ENCODE measurements at regions not wholly inside any gene's neighbourhood (a gene's known extent, or its start where the extent isn't known, plus 50 kb on each side); places are given as distances from the start of the nearest gene placed in this dataset.

DNA sequence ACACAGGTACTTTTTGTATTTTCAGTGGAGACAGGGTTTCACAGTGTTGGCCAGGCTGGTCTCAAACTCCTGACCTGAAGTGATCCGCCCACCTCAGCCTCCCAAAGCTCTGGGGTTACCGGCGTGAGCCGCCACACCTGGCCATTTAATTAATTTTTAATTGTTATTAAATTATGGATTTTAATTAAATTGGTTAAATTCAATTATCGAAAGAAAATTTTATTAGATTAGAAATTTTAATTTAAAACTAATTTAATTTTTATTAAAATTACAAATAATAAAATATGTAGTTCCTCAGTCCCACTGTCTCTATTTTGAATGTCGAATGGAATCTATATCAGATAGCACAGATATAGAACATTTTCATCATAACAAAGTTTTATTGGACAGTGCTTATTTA, 416.5 kb downstream of the GABRG2 start:
- TF ChIP-seq SIN3A (IDR thresholded peaks at IDR 0.05; ENCODE audit: borderline replicate concordance, insufficient read depth, low read length) (no peak), TAF1 (IDR thresholded peaks at IDR 0.05; ENCODE audit: borderline replicate concordance, insufficient read depth, low read length) (no peak), POLR2AphosphoS5 (IDR thresholded peaks at IDR 0.05; ENCODE audit: low read depth, low read length) (no peak), FOXP2 (optimal IDR thresholded peaks at IDR 0.05; ENCODE audit: borderline replicate concordance, extremely low read depth, extremely low read length, insufficient read depth) (no peak)
- TF ChIP-seq, protein P1, sequence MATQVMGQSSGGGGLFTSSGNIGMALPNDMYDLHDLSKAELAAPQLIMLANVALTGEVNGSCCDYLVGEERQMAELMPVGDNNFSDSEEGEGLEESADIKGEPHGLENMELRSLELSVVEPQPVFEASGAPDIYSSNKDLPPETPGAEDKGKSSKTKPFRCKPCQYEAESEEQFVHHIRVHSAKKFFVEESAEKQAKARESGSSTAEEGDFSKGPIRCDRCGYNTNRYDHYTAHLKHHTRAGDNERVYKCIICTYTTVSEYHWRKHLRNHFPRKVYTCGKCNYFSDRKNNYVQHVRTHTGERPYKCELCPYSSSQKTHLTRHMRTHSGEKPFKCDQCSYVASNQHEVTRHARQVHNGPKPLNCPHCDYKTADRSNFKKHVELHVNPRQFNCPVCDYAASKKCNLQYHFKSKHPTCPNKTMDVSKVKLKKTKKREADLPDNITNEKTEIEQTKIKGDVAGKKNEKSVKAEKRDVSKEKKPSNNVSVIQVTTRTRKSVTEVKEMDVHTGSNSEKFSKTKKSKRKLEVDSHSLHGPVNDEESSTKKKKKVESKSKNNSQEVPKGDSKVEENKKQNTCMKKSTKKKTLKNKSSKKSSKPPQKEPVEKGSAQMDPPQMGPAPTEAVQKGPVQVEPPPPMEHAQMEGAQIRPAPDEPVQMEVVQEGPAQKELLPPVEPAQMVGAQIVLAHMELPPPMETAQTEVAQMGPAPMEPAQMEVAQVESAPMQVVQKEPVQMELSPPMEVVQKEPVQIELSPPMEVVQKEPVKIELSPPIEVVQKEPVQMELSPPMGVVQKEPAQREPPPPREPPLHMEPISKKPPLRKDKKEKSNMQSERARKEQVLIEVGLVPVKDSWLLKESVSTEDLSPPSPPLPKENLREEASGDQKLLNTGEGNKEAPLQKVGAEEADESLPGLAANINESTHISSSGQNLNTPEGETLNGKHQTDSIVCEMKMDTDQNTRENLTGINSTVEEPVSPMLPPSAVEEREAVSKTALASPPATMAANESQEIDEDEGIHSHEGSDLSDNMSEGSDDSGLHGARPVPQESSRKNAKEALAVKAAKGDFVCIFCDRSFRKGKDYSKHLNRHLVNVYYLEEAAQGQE (IDR thresholded peaks at IDR 0.05; ENCODE audit: insufficient read depth in 1 of 2, low read depth in 2 of 2, low read length in 2 of 2) = no peak

DNA sequence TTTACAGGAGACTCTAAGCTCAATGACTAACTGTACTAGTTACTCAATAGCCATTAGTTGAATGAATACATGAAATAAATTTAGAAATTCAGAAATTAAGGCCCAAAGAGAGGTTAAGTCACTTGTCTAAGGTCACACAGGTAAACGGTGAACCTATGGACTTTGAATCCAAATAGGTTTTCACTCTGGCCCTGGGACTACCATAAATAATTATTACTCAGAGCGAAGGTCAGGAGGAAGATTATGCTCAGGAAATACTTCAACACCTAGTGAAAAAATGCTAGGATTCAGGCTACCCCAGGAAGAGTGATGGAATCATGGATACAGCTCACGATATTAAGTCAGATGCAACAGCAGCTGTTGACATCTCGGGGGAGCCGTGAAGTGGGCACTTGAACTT, 417.4 kb downstream of the GABRG2 start:
- TF ChIP-seq SIN3A (IDR thresholded peaks at IDR 0.05; ENCODE audit: borderline replicate concordance, insufficient read depth, low read length) = no peak
- TF ChIP-seq FOXP2 (optimal IDR thresholded peaks at IDR 0.05; ENCODE audit: borderline replicate concordance, extremely low read depth, extremely low read length, insufficient read depth) = no peak
- TF ChIP-seq POLR2AphosphoS5 (IDR thresholded peaks at IDR 0.05; ENCODE audit: low read depth, low read length) = no peak
- no peak for TF ChIP-seq TAF1 (IDR thresholded peaks at IDR 0.05; ENCODE audit: borderline replicate concordance, insufficient read depth, low read length)
- TF ChIP-seq, protein P1 (IDR thresholded peaks at IDR 0.05; ENCODE audit: insufficient read depth in 1 of 2, low read depth in 2 of 2, low read length in 2 of 2) = no peak

DNA sequence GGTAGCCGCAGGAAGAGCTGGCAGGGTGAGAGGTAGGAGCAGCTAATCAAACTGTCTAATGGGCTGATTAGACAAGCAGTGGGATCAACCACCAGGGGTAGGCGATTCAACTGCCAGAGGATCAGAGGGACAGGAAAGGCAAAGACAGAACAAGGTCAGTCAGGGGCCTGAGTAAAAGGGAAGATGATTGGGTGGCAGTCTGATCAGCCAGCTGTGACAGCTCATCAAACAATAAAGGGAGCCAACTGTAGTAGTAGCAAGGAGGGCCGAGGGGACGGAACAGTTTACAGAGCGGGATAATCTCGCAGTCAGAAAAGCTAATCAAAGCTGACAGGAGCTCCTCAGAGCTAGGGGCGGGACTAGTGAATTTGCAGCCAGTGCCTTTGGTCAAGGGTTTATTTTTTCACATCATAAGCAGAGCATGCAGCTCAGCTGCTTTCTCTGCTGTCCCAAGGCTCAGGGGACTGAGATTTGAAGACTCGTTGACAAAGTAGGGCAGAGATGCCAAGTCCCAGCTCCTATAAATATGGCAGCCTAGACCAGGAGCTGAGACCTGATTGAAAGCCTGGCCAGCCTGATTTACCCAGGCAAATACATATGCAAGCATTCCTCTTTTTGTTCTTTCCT, 418.2 kb downstream of the GABRG2 start:
- TF ChIP-seq POLR2AphosphoS5 (IDR thresholded peaks at IDR 0.05; ENCODE audit: low read depth, low read length) (no peak), TAF1 (IDR thresholded peaks at IDR 0.05; ENCODE audit: borderline replicate concordance, insufficient read depth, low read length) (no peak), FOXP2 (optimal IDR thresholded peaks at IDR 0.05; ENCODE audit: borderline replicate concordance, extremely low read depth, extremely low read length, insufficient read depth) (no peak)
- TF ChIP-seq, protein P1 (IDR thresholded peaks at IDR 0.05; ENCODE audit: insufficient read depth in 1 of 2, low read depth in 2 of 2, low read length in 2 of 2) = no peak

DNA sequence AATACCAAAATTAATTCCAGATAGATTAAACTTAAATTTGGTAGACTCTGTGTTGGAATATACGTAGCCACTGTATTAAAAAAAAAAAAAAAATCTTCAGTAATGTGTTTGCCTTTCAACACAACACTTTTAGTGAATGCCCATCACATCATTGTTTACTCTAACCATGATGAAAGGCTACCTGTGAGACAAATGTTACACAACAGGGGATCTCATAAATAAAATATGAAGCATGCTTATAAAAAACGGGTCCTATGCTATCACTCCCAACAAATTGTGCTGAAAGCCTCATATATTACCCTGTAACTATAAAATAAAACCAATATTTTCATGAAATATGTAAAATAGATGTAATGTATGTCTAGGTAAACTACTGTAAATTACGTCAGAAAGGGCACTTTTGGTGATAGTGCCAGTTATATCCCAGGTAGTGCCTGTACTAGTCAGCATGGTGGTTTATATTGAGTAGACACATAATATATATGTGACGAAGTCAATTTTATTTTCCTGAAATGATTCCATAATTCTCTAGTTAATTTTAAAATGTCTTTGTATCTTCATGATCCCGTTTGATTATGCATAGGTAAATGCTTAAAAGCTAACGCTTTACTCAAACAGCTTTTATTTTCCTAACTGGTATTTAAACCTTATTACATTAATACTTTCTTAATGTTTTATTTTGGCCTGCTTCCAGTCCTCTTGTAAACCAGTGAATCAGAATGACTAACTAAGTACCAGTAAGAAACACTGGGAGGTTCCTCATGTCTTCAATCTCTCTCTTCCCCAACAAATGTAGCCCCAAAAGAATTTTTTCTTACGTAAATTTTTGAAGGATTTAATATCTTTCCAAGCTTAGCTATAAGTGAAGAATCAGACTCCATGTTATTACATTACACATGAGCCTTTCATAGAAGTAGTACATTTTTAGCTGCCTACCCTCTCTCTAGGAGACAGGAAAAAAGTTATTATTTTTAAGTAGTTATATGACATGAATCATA, 420.3 kb downstream of the GABRG2 start:
- TF ChIP-seq, protein P1 (IDR thresholded peaks at IDR 0.05; ENCODE audit: insufficient read depth in 1 of 2, low read depth in 2 of 2, low read length in 2 of 2) = no peak
- TF ChIP-seq FOXP2 (optimal IDR thresholded peaks at IDR 0.05; ENCODE audit: borderline replicate concordance, extremely low read depth, extremely low read length, insufficient read depth) = no peak
- no peak for TF ChIP-seq SIN3A (IDR thresholded peaks at IDR 0.05; ENCODE audit: borderline replicate concordance, insufficient read depth, low read length)
- TF ChIP-seq POLR2AphosphoS5 (IDR thresholded peaks at IDR 0.05; ENCODE audit: low read depth, low read length) = no peak
- TF ChIP-seq TAF1 (IDR thresholded peaks at IDR 0.05; ENCODE audit: borderline replicate concordance, insufficient read depth, low read length) = no peak
